ENCODE measurements at regions not wholly inside any gene's neighbourhood (a gene's known extent, or its start where the extent isn't known, plus 50 kb on each side); places are given as distances from the start of the nearest gene placed in this dataset.

GRCh38 chr14:96940009-96940408 lies 142.8 kb downstream of the VRK1 start:
- no peak for TF ChIP-seq EZH2 (IDR thresholded peaks at IDR 0.05; ENCODE audit: insufficient read depth, poor library complexity, severe bottlenecking)
- no peak for TF ChIP-seq EZH2phosphoT487 (IDR thresholded peaks at IDR 0.05; ENCODE audit: insufficient read depth, low read depth)

Measured in GM23248 (cell line).